HG02678 (cell line): ENCODE measurements at regions not wholly inside any gene's neighbourhood (a gene's known extent, or its start where the extent isn't known, plus 50 kb on each side); places are given as distances from the start of the nearest gene placed in this dataset.
A peak's percentile ranks its signal among the peaks of the same experiment; 100 is the strongest.
"Not testable (repeated sequence)": the region's sequence is repeated elsewhere in the genome, so short reads cannot be mapped to it uniquely, and the experiment has no call there.

Source experiments
- ATAC-seq: cut with Tn5 transposase; IDR thresholded peaks from one replicate; pipeline ENCODE4 v1.9.1; 2021; ENCODE audit warnings: mild to moderate bottlenecking, moderate library complexity; ENCODE audit not compliant: unreplicated experiment

DNA sequence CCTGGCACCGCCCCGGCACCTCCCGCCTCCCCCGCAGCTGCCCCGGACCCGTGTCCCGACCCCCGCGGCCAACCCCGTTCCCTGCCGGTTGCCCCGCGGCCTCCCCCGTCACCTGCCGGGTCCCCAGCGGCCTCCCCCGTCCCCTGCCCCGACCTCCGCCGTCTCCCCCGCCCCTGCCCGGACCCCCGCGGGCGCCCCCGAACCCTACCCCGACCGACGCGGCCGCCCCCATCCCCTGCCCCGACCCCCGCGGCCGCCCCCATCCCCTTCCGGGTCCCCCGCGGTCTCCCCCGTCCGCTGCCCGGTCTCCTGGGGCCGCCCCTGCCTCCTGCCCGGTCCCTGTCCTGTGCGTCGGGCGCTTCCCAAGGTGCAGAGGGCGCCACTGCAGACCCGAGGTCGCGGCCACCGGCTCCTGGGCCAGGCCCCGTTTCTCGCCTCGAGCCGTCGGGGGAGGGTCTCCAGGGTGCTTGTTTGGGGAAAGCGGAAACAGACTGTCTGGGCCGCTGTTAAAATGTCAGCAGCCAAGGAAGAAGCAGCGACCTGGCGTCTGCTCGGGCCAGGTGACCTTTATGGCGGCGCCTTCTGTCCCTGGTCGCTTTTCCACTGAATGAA lies 51.6 kb upstream of the APOD start:
- not testable (repeated sequence) for ATAC-seq

DNA sequence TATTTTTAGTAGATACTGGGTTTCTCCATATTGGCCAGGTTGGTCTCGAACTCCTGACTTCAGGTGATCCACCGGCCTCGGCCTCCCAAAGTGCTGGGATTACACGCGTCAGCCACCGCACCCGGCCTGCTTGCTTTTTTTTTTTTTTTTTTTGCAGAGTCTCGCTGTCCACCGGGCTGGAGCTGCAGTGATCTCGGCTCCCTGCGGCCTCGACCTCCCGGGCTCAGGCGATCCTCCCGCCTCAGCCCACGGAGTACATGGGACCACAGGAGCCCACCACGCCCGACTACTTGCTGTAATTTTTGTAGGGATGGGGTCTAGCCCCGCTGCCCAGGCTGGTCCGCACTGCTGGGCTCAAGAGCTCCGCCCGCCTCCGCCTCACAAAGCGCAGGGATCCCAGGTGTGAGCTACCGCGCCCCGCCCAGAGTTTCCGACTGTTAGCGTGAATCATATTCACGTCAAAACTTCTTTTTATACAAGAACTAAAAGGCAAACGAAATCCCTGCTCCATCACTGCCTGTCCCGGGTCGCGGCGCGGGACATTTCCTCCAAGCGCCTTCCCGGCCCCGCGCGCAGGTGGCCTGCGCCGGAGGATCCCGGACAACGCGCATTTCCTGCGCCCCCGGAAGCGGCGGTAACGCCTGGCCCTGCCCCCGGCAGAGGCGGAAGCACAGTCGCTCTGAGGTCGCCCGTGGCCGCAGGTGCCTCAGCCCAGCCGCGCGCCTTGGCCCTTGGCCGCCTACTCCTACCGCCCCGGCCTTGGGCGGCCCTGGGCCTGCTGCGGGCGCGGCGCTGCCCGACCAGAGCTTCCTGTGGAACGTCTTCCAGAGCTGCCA lies 50.9 kb upstream of the APOD start:
- peak; percentile 93 for ATAC-seq
